ENCODE measurements at regions not wholly inside any gene's neighbourhood (a gene's known extent, or its start where the extent isn't known, plus 50 kb on each side); places are given as distances from the start of the nearest gene placed in this dataset.

- Histone ChIP-seq H3K27ac (no peak overlapping the region), H3K4me2 (no peak overlapping the region), H4K20me1 (no peaks in the 10 kb centered on the region), H3K9me3 (peaks cover 17% of the 10 kb centered on the region), H3K9ac (no peak overlapping the region), H3K4me1 (peaks cover 12% of the 10 kb centered on the region), H3K27me3 (no peaks in the 10 kb centered on the region), H3K4me3 (no peak overlapping the region), H3K36me3 (no peaks in the 10 kb centered on the region)
- no peak for TF ChIP-seq Cebpa-rat (IDR thresholded peaks at IDR 0.05)
These were observed 352.9 kb upstream of the B3GAT1 start for GRCh38 chr11:134764966-134765365.

GRCh38 chr11:134764367-134764766 lies 352.3 kb upstream of the B3GAT1 start:
- Histone ChIP-seq H3K4me2 (no peak overlapping the region), H3K9me3 (peaks cover 17% of the 10 kb centered on the region), H3K27ac (no peak overlapping the region), H3K27me3 (no peaks in the 10 kb centered on the region), H3K36me3 (no peaks in the 10 kb centered on the region), H3K9ac (no peak overlapping the region), H3K4me1 (peaks cover 12% of the 10 kb centered on the region), H3K4me3 (no peak overlapping the region), H4K20me1 (no peaks in the 10 kb centered on the region)
- no peak for TF ChIP-seq Cebpa-rat (IDR thresholded peaks at IDR 0.05)

DNA sequence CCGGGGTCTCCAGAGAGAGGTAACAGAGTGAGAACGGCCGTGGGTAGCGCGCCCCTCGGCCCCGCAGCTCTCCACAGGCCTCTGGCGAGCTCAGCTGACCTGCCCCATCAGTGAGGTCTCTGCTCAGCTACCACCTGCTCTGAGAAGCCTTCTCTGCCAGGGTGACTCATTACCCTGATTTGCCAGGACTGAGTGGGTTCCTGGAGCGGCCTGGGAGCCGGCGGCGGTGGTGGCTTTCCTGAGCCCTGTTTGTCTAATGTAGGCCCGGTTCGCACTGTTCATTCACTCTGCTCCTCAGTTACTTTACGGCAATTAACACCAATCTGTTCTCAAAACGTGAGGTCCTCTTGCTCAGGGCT lies 351.0 kb upstream of the B3GAT1 start:
- Histone ChIP-seq H3K9me3 (peaks cover 9% of the 10 kb centered on the region), H3K4me3 (no peak overlapping the region), H3K27ac (no peak overlapping the region), H3K4me2 (no peak overlapping the region), H3K9ac (no peak overlapping the region), H3K4me1 (peaks cover 12% of the 10 kb centered on the region), H4K20me1 (no peaks in the 10 kb centered on the region), H3K36me3 (no peaks in the 10 kb centered on the region), H3K27me3 (no peaks in the 10 kb centered on the region)
- no peak for TF ChIP-seq Cebpa-rat (IDR thresholded peaks at IDR 0.05)

DNA sequence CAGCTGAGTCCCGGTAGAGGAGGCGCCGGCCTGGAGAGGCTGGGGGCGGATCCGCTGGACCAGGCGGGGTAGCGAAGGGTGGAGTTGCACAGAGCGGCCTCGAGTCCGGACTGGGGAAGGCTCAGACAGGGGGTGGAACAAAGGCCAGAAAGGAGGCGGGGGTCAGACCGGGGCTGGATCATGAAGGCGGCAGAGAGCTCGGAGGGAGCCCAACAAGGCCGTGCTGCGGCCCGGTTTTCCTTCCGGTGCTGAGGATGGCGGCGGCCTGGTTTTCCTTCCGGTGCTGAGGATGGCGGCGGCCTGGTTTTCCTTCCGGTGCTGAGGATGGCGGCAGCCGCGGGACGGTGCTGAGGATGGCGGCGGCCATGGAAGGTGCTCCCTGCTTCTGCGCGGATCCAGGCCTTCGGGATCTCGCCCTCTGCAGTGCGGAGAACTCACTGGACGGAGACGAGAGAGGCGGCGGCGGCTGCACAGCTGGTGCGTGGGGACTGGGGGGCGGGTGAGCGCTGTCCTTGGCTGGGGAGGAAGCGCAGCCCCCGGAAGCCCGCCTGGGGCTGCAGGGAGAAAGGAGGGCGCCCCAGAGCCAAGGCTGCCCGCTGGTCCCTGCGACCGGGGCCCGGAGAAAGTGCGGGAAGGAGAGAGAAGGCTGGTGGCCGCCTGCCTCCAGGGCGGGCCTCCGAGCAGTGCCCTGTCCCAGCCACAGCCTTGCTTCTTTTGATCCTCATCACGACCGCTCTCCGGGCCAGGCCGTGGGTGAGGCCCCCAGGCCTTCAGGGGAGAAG lies 350.4 kb upstream of the B3GAT1 start:
- no peak overlapping the region for H3K4me3 ChIP-seq
- TF ChIP-seq Cebpa-rat (IDR thresholded peaks at IDR 0.05): no peak
- peaks cover 3% of the 10 kb centered on the region; the same call in 1 of the 2 replicates for H3K9me3 ChIP-seq
- no peaks in the 10 kb centered on the region for H3K27me3 ChIP-seq
- H3K4me2 ChIP-seq: no peak overlapping the region
- H3K9ac ChIP-seq: no peak overlapping the region
- no peaks in the 10 kb centered on the region for H4K20me1 ChIP-seq
- no peaks in the 10 kb centered on the region for H3K36me3 ChIP-seq
- H3K27ac ChIP-seq: no peak overlapping the region
- peaks cover 12% of the 10 kb centered on the region for H3K4me1 ChIP-seq

- no peak overlapping the region for H3K4me2 ChIP-seq
- H3K27ac ChIP-seq: no peak overlapping the region
- H3K9ac ChIP-seq: no peak overlapping the region
- H3K9me3 ChIP-seq: no peaks in the 10 kb centered on the region
- H3K4me3 ChIP-seq: no peak overlapping the region
- H4K20me1 ChIP-seq: no peaks in the 10 kb centered on the region
- H3K4me1 ChIP-seq: peaks cover 12% of the 10 kb centered on the region
- H3K36me3 ChIP-seq: no peaks in the 10 kb centered on the region
- no peak for TF ChIP-seq Cebpa-rat (IDR thresholded peaks at IDR 0.05)
- no peaks in the 10 kb centered on the region for H3K27me3 ChIP-seq
These were observed 349.8 kb upstream of the B3GAT1 start for GRCh38 chr11:134761926-134762247.

DNA sequence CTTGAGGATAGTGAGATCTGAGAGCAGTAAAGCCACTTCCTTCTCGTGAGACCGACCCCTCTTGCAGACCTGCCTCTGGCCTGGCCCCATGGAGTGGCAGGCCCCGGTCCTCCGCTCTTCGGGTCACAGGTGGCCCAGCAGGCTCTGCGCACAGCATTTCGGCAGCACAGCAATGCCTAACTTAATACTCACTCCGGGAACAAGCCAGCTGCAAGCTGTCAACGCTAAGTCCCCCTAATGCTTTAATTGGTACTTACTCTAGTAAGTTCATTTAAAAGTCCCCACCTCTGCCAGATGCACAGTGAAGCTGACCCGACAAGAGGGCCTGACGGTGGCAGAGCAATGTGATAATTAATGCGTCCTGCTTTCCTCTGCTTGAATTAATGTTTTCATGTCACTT lies 349.3 kb upstream of the B3GAT1 start:
- no peaks in the 10 kb centered on the region for H4K20me1 ChIP-seq
- H3K4me1 ChIP-seq: peaks cover 12% of the 10 kb centered on the region
- no peaks in the 10 kb centered on the region for H3K9me3 ChIP-seq
- H3K4me2 ChIP-seq: no peak overlapping the region
- H3K4me3 ChIP-seq: no peak overlapping the region
- no peak for TF ChIP-seq Cebpa-rat (IDR thresholded peaks at IDR 0.05)
- no peaks in the 10 kb centered on the region for H3K27me3 ChIP-seq
- no peak overlapping the region for H3K9ac ChIP-seq
- H3K36me3 ChIP-seq: no peaks in the 10 kb centered on the region
- no peak overlapping the region for H3K27ac ChIP-seq

- no peak overlapping the region for H3K9ac ChIP-seq
- no peaks in the 10 kb centered on the region for H3K9me3 ChIP-seq
- no peak overlapping the region for H3K27ac ChIP-seq
- no peak overlapping the region for H3K4me3 ChIP-seq
- TF ChIP-seq Cebpa-rat (IDR thresholded peaks at IDR 0.05): no peak
- no peaks in the 10 kb centered on the region for H4K20me1 ChIP-seq
- H3K36me3 ChIP-seq: no peaks in the 10 kb centered on the region
- no peaks in the 10 kb centered on the region for H3K27me3 ChIP-seq
- no peak overlapping the region for H3K4me2 ChIP-seq
- peaks cover 12% of the 10 kb centered on the region for H3K4me1 ChIP-seq
These were observed 348.9 kb upstream of the B3GAT1 start for GRCh38 chr11:134760957-134761356.

DNA sequence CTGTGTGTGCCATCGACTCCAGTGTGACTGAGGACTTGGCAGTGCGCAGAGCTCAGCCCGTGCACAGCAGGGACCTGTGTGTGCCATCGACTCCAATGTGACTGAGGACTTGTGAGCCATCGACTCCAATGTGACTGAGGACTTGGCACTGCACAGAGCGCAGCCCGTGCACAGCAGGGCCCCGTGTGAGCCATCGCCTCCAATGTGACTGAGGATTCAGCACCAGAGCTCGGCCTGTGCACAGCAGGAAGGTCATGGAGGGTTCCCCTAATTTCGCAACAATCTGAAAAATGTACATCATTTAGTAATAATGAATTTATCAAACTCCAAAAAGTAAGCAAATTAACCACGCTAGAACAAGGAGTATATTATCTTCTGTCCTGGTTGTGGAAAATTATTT lies 348.3 kb upstream of the B3GAT1 start:
- 0 out of 2 replicates have a peak, but pooled peaks have one; percentile 8 for TF ChIP-seq Cebpa-rat (IDR thresholded peaks at IDR 0.05)
- H3K27ac ChIP-seq: no peak overlapping the region
- H3K9ac ChIP-seq: no peak overlapping the region
- H3K27me3 ChIP-seq: no peaks in the 10 kb centered on the region
- H3K36me3 ChIP-seq: no peaks in the 10 kb centered on the region
- no peaks in the 10 kb centered on the region for H4K20me1 ChIP-seq
- peaks cover 6% of the 10 kb centered on the region; the same call in 1 of the 2 replicates for H3K4me1 ChIP-seq
- no peak overlapping the region for H3K4me2 ChIP-seq
- no peak overlapping the region for H3K4me3 ChIP-seq
- no peaks in the 10 kb centered on the region for H3K9me3 ChIP-seq

GRCh38 chr11:134759855-134760254 lies 347.8 kb upstream of the B3GAT1 start:
- H3K9me3 ChIP-seq: no peaks in the 10 kb centered on the region
- H3K27me3 ChIP-seq: no peaks in the 10 kb centered on the region
- H4K20me1 ChIP-seq: no peaks in the 10 kb centered on the region
- H3K9ac ChIP-seq: no peak overlapping the region
- H3K4me2 ChIP-seq: no peak overlapping the region
- TF ChIP-seq Cebpa-rat (IDR thresholded peaks at IDR 0.05): no peak
- H3K4me3 ChIP-seq: no peak overlapping the region
- 0 out of 2 replicates have a peak, but pooled peaks cover 6% of the 10 kb centered on the region for H3K4me1 ChIP-seq
- H3K27ac ChIP-seq: no peak overlapping the region
- no peaks in the 10 kb centered on the region for H3K36me3 ChIP-seq

- Histone ChIP-seq H3K9ac (no peak overlapping the region), H3K4me1 (0 out of 2 replicates have a peak, but pooled peaks cover 6% of the 10 kb centered on the region), H3K9me3 (no peaks in the 10 kb centered on the region), H3K36me3 (no peaks in the 10 kb centered on the region), H4K20me1 (no peaks in the 10 kb centered on the region), H3K4me3 (no peak overlapping the region), H3K27me3 (no peaks in the 10 kb centered on the region), H3K4me2 (no peak overlapping the region), H3K27ac (no peak overlapping the region)
- TF ChIP-seq Cebpa-rat (IDR thresholded peaks at IDR 0.05): no peak
These were observed 347.2 kb upstream of the B3GAT1 start for GRCh38 chr11:134759274-134759673.
